ENCODE measurements at regions not wholly inside any gene's neighbourhood (a gene's known extent, or its start where the extent isn't known, plus 50 kb on each side); places are given as distances from the start of the nearest gene placed in this dataset.
A peak's percentile ranks its signal among the peaks of the same experiment; 100 is the strongest.

GRCh38 chr3:38964204-38964603, 87.5 kb downstream of the SCN11A start:
- no peak overlapping the region for H3K27ac ChIP-seq (ENCODE audit: low read length)
- no peaks in the 10 kb centered on the region for H3K79me2 ChIP-seq (ENCODE audit: insufficient read depth, low read length)
- H3K4me1 ChIP-seq (ENCODE audit: insufficient read depth, low read length): no peaks in the 10 kb centered on the region
- H3K4me2 ChIP-seq (ENCODE audit: insufficient read depth, low read length): no peak overlapping the region
- H2AFZ ChIP-seq (ENCODE audit: low read depth, low read length): no peak overlapping the region
- no peak for TF ChIP-seq CTCF (IDR thresholded peaks at IDR 0.05; ENCODE audit: borderline replicate concordance, extremely low read depth, low read length, poor library complexity, severe bottlenecking)
- no peak for TF ChIP-seq EZH2 (IDR thresholded peaks at IDR 0.05; ENCODE audit: borderline replicate concordance, low read depth, low read length, severe bottlenecking)
- DNase-seq (no peak), ATAC-seq (ENCODE audit: insufficient read depth, low read depth) (no peak)
- peaks cover 19% of the 10 kb centered on the region for H3K27me3 ChIP-seq (ENCODE audit: insufficient read depth, low read length, poor library complexity)
- no peak overlapping the region for H3K4me3 ChIP-seq (ENCODE audit: low read depth in 1 of 2, low read length in 2 of 2)
- H3K36me3 ChIP-seq (ENCODE audit: insufficient read depth, low read length): no peaks in the 10 kb centered on the region
- no peaks in the 10 kb centered on the region for H4K20me1 ChIP-seq (ENCODE audit: insufficient read depth, low read length)
- H3K9me3 ChIP-seq (ENCODE audit: insufficient read depth, low read length, severe bottlenecking): no peaks in the 10 kb centered on the region
- H3K9ac ChIP-seq (ENCODE audit: low read depth, low read length): no peak overlapping the region

- Histone ChIP-seq H2AFZ (ENCODE audit: low read depth, low read length) (peak overlapping the region; percentile 12; the same call in 1 of the 2 replicates), H3K4me3 (ENCODE audit: low read depth in 1 of 2, low read length in 2 of 2) (no peak overlapping the region), H3K9ac (ENCODE audit: low read depth, low read length) (no peak overlapping the region), H3K4me1 (ENCODE audit: insufficient read depth, low read length) (no peaks in the 10 kb centered on the region), H3K9me3 (ENCODE audit: insufficient read depth, low read length, severe bottlenecking) (no peaks in the 10 kb centered on the region), H3K79me2 (ENCODE audit: insufficient read depth, low read length) (no peaks in the 10 kb centered on the region), H3K36me3 (ENCODE audit: insufficient read depth, low read length) (no peaks in the 10 kb centered on the region), H3K4me2 (ENCODE audit: insufficient read depth, low read length) (no peak overlapping the region), H3K27me3 (ENCODE audit: insufficient read depth, low read length, poor library complexity) (peaks cover 11% of the 10 kb centered on the region), H3K27ac (ENCODE audit: low read length) (no peak overlapping the region), H4K20me1 (ENCODE audit: insufficient read depth, low read length) (no peaks in the 10 kb centered on the region)
- DNase-seq (peak; percentile 45), ATAC-seq (ENCODE audit: insufficient read depth, low read depth) (peak; percentile 90)
- peak; percentile 71 for TF ChIP-seq CTCF (IDR thresholded peaks at IDR 0.05; ENCODE audit: borderline replicate concordance, extremely low read depth, low read length, poor library complexity, severe bottlenecking)
- TF ChIP-seq EZH2 (IDR thresholded peaks at IDR 0.05; ENCODE audit: borderline replicate concordance, low read depth, low read length, severe bottlenecking): no peak
Measured at GRCh38 chr3:38960953-38961622, 90.7 kb downstream of the SCN11A start.

GRCh38 chr3:38960042-38960622, 91.6 kb downstream of the SCN11A start:
- H3K4me3 ChIP-seq (ENCODE audit: low read depth in 1 of 2, low read length in 2 of 2): no peak overlapping the region
- ATAC-seq (ENCODE audit: insufficient read depth, low read depth): no peak
- H4K20me1 ChIP-seq (ENCODE audit: insufficient read depth, low read length): no peaks in the 10 kb centered on the region

More at GRCh38 chr3:38960042-38960622, 91.6 kb downstream of the SCN11A start:
- no peak overlapping the region for H3K27ac ChIP-seq (ENCODE audit: low read length)
- H3K27me3 ChIP-seq (ENCODE audit: insufficient read depth, low read length, poor library complexity): peaks cover 8% of the 10 kb centered on the region
- no peak for TF ChIP-seq CTCF (IDR thresholded peaks at IDR 0.05; ENCODE audit: borderline replicate concordance, extremely low read depth, low read length, poor library complexity, severe bottlenecking)
- no peak for TF ChIP-seq EZH2 (IDR thresholded peaks at IDR 0.05; ENCODE audit: borderline replicate concordance, low read depth, low read length, severe bottlenecking)
- no peaks in the 10 kb centered on the region for H3K36me3 ChIP-seq (ENCODE audit: insufficient read depth, low read length)
- no peaks in the 10 kb centered on the region for H3K4me1 ChIP-seq (ENCODE audit: insufficient read depth, low read length)
- H3K9ac ChIP-seq (ENCODE audit: low read depth, low read length): no peak overlapping the region
- no peaks in the 10 kb centered on the region for H3K79me2 ChIP-seq (ENCODE audit: insufficient read depth, low read length)
- no peak for DNase-seq
- H3K4me2 ChIP-seq (ENCODE audit: insufficient read depth, low read length): no peak overlapping the region
- no peak overlapping the region for H2AFZ ChIP-seq (ENCODE audit: low read depth, low read length)
- no peaks in the 10 kb centered on the region for H3K9me3 ChIP-seq (ENCODE audit: insufficient read depth, low read length, severe bottlenecking)

All from DND-41 (cell line).